NCI-H82 treated with DMSO at 0.1 percent for 48 hours (cell line): ENCODE measurements at regions not wholly inside any gene's neighbourhood (a gene's known extent, or its start where the extent isn't known, plus 50 kb on each side); places are given as distances from the start of the nearest gene placed in this dataset.

Source experiments
- DNase-seq: peaks from one replicate; lab custom pipeline; 2025; ENCODE audit not compliant: unreplicated experiment; lab: John Stamatoyannopoulos, UW

DNA sequence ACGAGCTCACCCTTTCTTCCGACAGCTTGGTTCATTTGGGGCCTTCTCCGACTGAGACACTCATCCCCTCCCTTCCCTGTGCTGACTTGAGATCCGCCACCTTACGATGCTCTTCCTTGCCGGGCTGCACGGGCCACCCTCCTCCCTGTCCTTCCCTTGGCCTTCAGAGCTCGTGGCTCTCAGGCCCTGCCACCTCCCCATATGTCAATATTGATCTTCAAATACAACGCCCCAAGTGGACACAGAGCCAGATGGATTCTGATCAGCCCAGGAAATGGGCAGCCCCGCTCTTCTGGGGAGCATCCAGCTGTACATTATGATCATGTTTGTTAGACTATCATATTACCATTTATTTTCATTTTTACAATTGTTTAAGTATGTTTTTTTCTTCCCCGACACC, 812.8 kb downstream of the TBC1D22A start:
- no peak for DNase-seq

DNA sequence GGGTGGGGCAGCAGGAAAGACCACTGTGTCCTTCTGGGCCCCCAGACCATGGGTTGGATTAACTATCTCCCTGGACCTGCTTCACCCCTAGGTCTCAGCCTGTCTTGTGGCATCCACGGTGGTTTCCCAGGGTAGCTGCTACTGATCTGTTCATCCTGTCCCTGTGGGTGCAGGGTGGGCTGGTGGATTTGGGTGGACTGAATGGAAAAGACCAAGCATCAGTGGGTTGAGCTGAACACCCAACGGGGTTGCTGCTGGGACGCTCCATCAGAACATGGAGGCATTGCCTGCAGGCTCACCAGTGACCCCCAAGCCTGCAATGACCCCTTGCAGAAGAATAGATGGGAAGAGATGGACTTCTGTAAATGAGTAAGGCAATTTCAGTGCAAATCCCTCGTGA, 812.1 kb downstream of the TBC1D22A start:
- DNase-seq = no peak

DNA sequence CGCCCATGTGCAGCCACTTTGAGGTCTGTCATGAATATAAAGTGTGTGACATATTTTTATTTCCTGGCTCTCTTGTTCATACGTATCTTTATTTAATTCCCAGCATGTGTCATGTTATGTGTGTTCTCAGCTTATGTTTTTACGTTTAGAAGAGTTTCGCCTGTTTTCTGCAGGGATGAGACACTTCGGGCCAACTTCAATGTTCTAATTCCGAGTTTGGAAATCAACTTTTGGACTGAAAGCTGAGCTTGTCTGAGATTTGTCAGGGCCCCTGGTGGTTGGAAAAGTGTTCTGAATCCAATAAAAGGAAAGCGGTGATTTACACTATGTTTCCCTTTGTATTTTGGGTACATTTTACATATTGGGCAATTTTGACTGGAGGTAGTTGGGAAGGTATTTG, 810.7 kb downstream of the TBC1D22A start:
- no peak for DNase-seq

DNA sequence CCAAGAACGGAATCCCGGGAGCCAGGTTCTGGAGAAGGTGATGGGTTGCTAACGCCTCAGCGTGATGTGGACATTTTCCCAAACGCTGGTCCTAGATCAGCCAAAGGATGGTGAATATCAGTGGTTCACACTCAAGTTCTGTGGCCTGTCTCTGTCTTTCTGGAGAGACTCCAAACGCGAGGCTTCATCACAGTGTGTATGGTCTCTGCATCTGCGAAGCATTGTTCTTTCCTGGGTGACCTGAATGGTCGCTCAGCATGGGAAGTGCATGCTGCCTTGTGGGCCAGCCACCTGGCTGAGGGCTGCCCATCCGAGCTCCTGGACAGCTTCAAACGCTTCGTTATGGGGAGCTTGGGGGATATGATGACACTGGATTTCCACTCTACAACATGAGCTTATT, 810.0 kb downstream of the TBC1D22A start:
- no peak for DNase-seq

DNA sequence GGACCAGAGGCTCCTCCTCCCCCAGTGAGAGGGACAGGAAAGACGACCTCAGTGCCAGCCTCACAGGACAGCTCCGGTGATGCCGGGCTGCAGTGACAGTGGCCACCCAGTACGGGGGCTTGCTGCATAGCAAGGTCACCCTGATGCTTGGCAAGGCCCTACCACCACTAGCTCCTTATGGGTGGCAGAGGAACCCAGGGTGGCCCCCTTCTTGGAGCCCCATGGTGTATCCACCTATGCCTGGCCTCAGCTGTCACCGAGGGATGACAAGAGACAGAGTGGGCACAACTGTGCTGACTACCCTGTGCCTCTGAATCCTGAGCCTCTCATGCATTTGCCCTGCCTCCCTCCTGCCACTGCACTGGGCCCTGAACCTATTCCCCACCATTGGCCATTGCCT, 809.2 kb downstream of the TBC1D22A start:
- DNase-seq = no peak

DNA sequence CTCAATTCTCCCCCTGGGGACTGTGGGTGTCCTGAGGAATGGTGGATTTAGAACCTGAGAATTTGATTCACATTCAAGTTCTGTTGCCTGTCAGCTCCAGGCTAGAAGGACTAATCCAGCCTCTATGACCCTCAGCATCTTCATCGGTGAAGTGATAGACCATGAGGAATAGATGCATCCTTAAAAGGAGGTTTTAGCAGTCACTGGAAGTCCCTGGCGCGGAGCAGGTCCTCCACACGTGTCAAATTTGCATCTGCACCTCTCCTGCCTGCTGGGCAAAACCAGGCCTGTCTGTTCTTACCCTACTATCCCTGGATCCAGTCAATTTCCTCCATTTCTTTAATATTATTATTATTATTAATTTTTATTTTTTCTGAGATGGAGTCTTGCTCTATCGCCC, 808.4 kb downstream of the TBC1D22A start:
- DNase-seq = no peak

DNA sequence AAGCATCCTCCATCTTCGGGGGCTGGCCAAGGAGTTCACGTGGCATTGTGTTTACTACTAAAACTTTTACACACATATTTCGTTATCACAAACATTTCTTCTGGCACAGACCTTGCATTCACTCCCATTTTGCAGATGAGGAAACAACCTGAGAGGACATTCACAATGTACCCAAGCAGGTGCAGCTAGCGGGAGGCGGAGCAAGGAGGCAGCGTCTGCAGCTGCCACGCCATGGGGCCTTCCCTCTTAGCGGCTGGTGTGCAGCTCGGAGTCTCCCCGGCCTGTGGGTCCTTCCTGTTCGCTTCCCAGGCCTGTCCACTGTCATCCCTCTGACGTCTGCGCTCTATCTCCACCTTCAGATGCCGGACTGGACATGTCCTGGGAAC, 807.8 kb downstream of the TBC1D22A start:
- DNase-seq = no peak

DNA sequence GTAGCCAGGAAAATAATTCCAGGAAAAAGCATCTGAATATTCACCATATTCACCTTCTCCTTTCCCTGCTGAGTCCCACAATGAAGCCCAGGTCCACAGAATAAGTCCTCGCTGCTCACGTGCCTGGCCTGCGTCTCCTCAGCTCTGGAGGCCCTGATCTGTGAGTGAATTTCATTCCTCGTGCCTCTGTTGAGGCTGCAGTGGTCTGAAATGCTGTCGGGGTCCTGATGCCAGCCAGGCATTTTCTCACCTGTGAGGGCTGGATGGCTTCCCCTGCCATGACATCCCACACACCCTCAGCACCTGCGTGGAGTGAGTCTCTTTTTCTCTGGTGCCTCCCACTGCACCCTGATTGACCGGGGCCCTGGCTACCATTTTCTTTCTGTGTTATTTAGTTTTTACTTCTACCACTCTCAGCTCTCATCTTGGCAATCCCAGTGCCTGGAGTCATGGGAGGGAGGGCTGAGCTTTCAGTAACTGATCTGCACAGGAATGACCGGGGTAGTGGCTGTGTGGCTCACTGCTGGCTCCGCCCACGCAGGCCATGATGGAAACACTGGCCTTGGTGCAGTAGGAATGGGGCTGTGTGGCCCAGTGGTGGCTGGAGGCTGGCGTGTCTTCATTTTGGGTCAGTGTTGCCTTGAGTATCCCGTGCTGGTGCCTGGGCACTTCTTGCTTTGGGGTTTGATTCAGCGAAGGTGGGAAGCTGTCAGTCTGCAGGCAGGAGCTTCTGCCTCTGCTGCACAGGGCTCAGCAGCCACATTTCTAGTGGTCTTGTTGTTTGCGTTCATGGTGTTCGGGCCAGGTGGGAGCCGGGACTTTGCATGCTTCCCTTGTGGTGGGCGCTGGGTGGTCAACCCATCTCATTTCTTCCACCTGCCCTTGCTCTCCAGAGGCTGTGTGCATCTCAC, 807.2 kb downstream of the TBC1D22A start:
- DNase-seq = no peak

DNA sequence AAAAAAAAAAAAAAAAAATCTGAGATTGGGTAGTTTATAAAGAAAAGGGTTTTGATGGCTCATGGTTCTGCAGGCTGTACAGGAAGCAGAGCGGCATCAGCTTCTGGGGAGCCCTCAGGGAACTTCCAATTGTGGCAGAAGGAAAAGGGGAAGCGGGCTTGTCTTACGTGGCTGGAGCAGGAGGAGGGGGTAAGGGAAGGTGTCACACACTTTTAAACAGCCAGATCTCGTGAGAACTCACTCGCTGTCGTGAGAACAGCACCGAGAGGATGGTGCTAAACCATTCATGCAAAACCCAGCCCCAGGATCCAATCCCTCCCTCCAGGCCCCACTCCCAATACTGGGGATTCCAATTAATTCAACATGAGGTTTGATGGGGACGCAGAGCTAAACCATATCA, 806.2 kb downstream of the TBC1D22A start:
- DNase-seq = no peak

DNA sequence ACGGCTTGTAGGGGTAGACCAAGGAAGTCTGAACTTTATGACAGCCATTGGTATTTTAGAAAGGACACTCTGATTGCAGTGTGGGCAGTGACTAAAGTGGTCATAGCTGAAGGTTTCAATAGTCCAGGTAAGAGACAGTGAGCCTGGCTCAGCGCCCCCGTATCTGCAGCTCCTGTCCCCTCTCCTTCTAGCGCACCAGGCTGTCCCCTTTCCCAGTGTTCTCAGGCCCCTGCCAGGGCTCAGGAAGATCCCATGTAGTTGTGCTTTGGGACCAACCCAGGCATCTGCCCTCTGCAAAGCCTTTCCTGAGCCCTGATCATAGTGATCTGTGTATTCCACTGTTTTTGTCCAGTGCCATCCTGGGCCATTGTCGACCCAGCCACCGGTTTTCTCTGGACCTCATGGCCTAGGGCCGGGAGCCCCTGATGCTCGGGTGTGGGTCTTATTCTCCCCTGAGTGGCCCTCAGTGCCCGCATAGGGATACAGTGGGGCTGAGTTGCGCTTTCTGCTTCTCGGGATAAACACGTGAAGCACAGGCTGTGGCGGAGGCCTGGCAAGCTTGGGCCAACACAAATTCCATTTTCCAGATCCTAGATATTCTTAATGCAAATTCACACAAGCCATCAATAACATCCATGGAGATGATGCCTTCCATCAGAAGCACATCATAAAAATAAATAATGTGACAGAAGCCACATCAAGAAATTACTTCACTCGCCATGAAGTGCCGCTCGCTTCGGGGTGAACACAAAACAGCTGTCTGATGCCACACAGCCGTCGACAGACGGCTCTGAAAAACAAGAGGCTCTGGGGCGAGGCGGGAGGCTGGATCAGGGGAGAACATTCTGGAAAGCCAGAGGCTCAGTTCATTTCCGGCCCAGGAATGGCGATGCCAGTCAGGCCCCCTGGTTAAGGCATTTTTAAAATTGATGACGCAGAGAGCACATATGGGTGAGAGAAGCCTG, 805.0 kb downstream of the TBC1D22A start:
- no peak for DNase-seq

DNA sequence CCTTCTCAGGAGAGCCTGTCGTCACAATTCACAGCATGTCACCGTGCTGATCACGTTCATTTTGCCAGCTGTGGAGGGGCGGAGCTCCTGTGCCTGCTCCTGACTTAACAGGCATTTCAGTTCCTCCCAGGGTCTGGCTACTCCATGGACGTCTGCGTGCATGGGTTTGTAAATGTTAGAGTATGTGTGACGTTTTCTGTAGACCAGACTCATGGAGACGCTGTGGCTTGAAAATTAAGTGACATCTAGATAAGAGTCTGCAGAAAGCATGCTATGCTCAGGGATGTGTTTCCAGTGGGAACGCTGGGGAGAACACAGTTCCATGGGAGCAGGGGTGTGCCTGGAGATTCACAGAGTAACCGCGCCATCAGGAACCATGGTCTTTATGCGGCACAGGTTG, 804.0 kb downstream of the TBC1D22A start:
- DNase-seq = no peak

DNA sequence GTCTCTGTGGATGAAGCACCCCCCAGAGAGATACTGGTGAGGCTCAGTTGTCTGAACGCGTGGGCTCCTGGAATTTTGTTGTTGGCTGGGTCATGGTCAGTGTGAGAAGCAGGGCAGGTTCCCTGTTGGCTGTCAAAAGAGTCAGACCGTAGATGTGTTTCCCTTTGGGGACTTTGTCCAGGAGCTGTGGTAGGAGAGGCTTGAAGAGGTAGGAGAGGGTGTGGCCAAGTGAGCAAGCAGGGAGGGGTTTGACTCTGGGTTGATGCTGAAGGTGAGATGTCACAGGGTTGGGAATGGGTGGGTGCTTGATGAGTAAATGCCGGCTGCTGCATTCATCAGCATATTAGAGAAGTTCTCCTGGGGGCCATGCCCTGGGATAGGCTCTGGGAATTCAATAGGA, 803.2 kb downstream of the TBC1D22A start:
- DNase-seq = no peak

DNA sequence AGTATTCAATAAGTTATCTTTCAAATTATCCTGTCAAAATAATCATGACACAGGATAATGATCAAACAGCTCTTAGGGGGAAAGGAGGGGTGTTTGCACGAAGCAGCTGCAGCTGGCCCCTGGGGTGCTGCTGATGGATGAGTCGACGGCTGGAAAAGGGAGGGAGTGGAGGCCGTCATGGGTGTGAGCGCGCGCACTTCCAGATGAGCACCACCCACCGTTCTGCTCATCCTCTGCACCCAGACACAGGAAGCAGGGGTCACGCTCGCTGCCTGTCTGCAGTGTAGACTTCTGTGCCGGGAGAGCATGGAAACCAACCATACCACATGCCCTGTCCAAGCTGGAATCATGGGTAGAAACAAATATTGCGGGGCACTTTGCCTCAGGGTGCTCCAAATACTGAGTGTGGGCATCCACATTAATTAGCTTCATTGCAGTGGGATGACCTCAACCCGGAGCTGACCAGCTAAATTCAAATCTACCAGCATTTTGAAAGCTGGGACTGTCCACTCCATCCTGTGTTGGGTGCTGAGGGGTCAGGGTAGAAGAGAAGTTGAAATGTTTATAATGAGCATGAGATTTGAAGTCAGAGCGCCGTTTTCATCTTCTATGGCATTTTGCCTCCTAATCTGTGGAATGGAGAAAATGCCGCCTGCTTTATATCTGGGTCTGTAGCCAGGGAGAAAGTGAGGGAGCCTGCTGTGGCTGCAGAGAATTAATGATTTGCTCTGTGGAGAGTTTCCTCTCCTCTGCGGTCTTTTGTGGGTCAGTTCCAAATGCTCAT, 802.4 kb downstream of the TBC1D22A start:
- no peak for DNase-seq

DNA sequence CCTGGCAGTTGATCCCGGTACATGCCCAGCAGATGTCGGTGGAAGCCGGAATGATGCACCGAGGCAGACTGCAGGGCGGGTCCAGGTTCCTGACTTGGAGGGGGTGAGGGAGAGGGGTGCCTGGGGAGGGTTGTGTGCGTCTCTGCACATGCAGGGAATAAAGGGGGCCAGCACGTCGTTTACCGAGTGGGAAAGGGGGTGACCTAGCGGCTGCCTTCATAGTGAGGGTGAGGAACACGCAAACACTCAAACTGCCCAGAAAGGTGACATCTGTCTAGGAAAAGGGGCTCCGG, 801.7 kb downstream of the TBC1D22A start:
- no peak for DNase-seq

DNA sequence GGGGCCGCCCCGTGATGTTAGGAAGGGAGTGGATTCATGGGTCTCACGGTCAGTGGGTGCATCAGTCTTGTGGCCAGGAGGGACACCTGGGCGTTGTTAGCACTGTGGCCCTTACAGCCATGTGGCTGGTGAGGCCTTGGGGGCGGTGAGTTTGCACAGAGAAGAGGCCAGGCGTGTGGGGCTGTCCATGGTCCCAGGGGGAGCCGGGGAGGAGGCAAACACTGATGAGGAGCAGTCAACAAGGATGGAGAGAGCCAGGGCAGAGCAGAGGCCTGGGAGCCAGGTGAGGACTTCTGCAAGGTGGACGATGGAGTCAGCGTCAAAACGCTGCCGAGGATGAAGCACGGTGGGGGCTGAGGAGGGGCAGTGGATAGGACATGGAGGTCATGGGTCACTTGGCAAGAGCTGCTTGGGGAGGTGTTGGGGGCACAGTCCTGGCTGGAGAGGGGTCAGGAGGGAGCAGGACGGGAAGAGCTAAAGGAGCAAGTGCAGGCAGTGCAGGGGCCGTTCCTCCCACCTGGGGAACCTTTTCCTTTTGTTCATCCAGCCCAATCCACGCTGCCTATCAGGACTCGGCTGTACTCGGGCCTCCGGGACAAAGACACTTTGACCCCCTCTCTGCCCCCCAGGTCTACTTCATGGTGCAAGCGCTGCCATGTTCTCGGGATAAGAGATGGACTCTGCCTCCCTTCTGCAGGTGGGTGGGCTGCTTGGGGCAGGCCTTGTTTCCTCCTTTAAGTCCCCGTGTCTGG, 801.1 kb downstream of the TBC1D22A start:
- no peak for DNase-seq

DNA sequence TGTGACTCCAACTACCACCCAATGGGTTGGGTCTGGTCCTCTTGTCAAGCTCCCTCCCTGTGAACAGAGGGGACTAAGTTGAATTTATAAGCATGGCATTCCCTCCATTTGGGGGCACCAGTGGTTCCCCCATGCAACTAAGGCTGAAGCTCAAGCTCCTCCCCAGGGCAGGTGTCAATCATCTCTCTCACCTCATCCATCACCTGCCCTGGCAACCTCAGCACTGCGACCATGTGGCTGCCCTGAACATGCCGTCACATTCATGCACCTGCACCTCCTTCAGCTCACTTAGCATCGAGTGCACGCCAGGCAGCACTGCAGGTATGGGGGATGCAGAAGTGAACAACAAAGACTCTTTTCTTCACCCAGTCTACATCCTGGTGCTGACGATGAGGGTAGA, 799.3 kb downstream of the TBC1D22A start:
- no peak for DNase-seq

DNA sequence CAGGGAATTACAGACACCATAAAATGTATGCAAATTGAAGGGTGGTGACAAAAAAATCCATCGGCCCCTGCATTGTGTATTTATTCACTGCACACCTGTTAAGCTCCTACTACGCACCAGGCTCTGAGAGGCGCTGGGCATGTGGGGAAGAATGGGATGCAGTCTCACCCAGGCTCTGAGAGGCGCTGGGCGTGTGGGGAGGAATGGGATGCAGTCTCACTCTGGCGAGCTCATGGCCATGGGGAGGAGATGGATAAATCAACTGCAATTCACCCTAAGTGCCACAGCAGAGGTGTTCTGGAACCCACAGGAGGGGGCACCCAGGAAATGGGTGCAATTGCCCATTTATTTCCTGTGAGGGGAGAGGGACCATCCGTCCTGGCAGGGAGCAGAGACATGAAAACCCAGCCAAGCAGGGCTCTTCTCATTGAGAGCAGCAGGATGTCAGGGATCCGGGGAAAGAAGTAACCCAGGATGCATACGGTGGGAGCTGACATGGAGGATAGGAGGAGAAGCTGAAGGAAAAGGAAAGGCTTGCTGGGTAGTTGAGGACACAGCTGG, 798.7 kb downstream of the TBC1D22A start:
- DNase-seq = no peak

DNA sequence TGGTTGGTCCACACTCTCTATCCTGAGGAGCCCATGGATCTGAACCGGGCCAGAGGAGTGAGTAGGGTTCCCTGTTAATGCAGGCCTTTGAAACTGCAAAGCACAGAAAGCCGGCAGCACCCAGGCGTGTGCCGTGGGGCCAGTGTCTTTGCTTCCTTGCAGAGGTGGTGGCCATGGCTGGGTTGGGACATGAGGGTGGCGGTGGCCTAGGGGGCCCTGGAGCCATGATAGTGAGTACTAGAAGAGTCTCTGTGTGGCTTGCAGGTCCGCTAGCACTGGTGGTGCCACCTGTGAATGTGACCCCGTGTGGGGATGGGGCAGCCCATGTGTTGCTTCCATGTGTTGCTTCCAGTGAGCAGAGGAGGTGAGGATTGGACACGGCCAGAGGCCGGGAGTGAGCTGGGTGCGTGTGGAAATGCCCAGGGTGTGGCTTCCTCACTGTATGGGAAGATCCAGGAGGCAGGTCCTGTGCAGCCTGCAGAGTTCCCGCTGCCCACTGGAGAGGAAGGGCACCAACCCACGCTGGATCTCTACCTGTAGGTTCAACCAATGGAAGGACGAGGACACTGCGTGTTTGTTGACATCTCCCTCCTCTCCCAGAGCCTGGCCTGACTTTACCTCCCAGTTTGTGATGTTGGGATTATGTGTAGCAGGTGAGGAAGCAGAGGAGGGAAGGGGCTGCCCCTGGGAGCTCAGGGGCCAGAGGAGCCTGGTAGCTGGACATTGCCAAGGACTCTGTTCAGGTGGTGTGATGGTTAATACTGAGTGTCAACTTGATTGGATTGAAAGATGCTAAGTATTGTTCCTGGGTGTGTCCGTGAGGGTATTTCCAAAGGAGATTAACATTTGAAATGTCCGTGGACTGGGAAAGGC, 796.6 kb downstream of the TBC1D22A start:
- no peak for DNase-seq

DNA sequence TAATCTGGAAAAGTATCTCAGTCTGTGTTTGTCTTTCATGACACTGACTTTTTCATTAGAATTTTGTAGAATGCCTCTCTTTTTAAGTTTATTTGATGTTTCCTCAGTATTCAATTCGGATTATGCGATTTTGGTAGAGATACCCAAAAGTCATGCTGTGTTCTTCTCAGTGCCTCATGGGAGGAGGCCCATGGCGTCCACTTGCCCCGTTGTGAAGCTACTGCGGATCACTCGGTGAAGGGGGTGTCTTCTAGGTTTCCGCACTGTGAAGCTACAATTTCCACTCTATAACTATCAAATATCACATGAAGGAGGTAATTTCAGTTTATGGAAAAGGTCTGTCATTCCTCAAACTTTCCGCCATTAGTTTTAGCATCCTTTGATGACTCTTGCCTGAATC, 794.0 kb downstream of the TBC1D22A start:
- no peak for DNase-seq
